H9 (cell line): ENCODE measurements at regions not wholly inside any gene's neighbourhood (a gene's known extent, or its start where the extent isn't known, plus 50 kb on each side); places are given as distances from the start of the nearest gene placed in this dataset.

Source experiments
- DNase-seq: peaks from one replicate; pipeline ENCODE4 v3.0.0-alpha.2; 2017
- H2AFZ ChIP-seq: one replicate; pipeline ENCODE4 v1.6.1; 2013; ENCODE audit warnings: mild to moderate bottlenecking, low read length, control low read depth, moderate library complexity
- H2AK5ac ChIP-seq: 2 replicates; pipeline ENCODE4 v1.6.1; 2013; ENCODE audit warnings: low read length, control low read depth, mixed read lengths; ENCODE audit not compliant: insufficient read length
- H2BK120ac ChIP-seq: one replicate; pipeline ENCODE4 v1.6.1; 2013; ENCODE audit warnings: low read depth, mild to moderate bottlenecking, low read length, control low read depth, inconsistent platforms; ENCODE audit not compliant: poor library complexity, severe bottlenecking
- H2BK12ac ChIP-seq: 2 replicates; pipeline ENCODE4 v1.6.1; 2013; ENCODE audit warnings: low read length, control low read depth, mixed read lengths, low read depth; ENCODE audit not compliant: insufficient read length
- H2BK15ac ChIP-seq: 2 replicates; pipeline ENCODE4 v1.6.1; 2013; ENCODE audit warnings: low read depth, low read length, control low read depth
- H2BK20ac ChIP-seq: one replicate; pipeline ENCODE4 v1.6.1; 2013; ENCODE audit warnings: low read depth, mild to moderate bottlenecking, low read length, control low read depth, inconsistent platforms; ENCODE audit not compliant: poor library complexity, severe bottlenecking
- H2BK5ac ChIP-seq: 2 replicates; pipeline ENCODE4 v1.6.1; 2013; ENCODE audit warnings: low read length, control low read depth, mixed read lengths; ENCODE audit not compliant: insufficient read length
- H3K14ac ChIP-seq: 2 replicates; pipeline ENCODE4 v1.6.1; 2013; ENCODE audit warnings: low read length, control low read depth; ENCODE audit not compliant: insufficient read depth
- H3K18ac ChIP-seq: 2 replicates; pipeline ENCODE4 v1.6.1; 2013; ENCODE audit warnings: low read depth, mild to moderate bottlenecking, mixed read lengths, low read length, control low read depth; ENCODE audit not compliant: insufficient read length
- H3K23ac ChIP-seq: 2 replicates; pipeline ENCODE4 v1.6.1; 2013; ENCODE audit warnings: low read length, control low read depth, mixed read lengths, low read depth; ENCODE audit not compliant: insufficient read length
- H3K23me2 ChIP-seq: 2 replicates; pipeline ENCODE4 v1.6.1; 2013; ENCODE audit warnings: low read depth, mild to moderate bottlenecking, mixed read lengths, low read length, control low read depth; ENCODE audit not compliant: insufficient read length, poor library complexity, severe bottlenecking
- H3K27ac ChIP-seq: 2 replicates; pipeline ENCODE4 v1.5.1; 2013; ENCODE audit warnings: low read length, control low read depth, mixed read lengths, low read depth; ENCODE audit not compliant: insufficient read length
- H3K27me3 ChIP-seq: 2 replicates; pipeline ENCODE4 v1.6.1; 2013; ENCODE audit warnings: low read length, control low read depth, inconsistent platforms; ENCODE audit not compliant: insufficient read depth
- H3K4ac ChIP-seq: 2 replicates; pipeline ENCODE4 v1.6.1; 2013; ENCODE audit warnings: low read depth, mild to moderate bottlenecking, control low read depth, inconsistent platforms, low read length, moderate library complexity
- H3K4me1 ChIP-seq: 2 replicates; pipeline ENCODE4 v1.6.1; 2013; ENCODE audit warnings: low read length, control low read depth, inconsistent platforms; ENCODE audit not compliant: insufficient read depth
- H3K4me2 ChIP-seq: 2 replicates; pipeline ENCODE4 v1.6.1; 2013; ENCODE audit warnings: low read length, control low read depth, mixed read lengths; ENCODE audit not compliant: insufficient read length, insufficient read depth
- H3K56ac ChIP-seq: 2 replicates; pipeline ENCODE4 v1.6.1; 2013; ENCODE audit warnings: low read depth, mild to moderate bottlenecking, mixed read lengths, low read length, control low read depth; ENCODE audit not compliant: insufficient read length
- H3K79me1 ChIP-seq: 2 replicates; pipeline ENCODE4 v1.6.1; 2013; ENCODE audit warnings: low read depth, mild to moderate bottlenecking, moderate library complexity, low read length, control low read depth, inconsistent platforms; ENCODE audit not compliant: insufficient read depth, poor library complexity, severe bottlenecking
- H3K79me2 ChIP-seq: 2 replicates; pipeline ENCODE4 v1.6.1; 2013; ENCODE audit warnings: low read length, control low read depth, inconsistent platforms; ENCODE audit not compliant: insufficient read depth
- H3K9ac ChIP-seq: 2 replicates; pipeline ENCODE4 v1.6.1; 2013; ENCODE audit warnings: low read length, control low read depth, mixed read lengths; ENCODE audit not compliant: insufficient read length; ENCODE audit errors: extremely low read depth
- H3K9me3 ChIP-seq: one replicate; pipeline ENCODE4 v1.6.1; 2013; ENCODE audit warnings: low read depth, low read length, inconsistent platforms; ENCODE audit not compliant: control insufficient read depth
- H3T11ph ChIP-seq: one replicate; pipeline ENCODE4 v1.6.1; 2013; ENCODE audit warnings: mild to moderate bottlenecking, low read length, control low read depth, inconsistent platforms
- H4K20me1 ChIP-seq: one replicate; pipeline ENCODE4 v1.6.1; 2013; ENCODE audit not compliant: control insufficient read depth, insufficient read length, insufficient read depth
- H4K5ac ChIP-seq: 2 replicates; pipeline ENCODE4 v1.6.1; 2013; ENCODE audit warnings: low read depth, mild to moderate bottlenecking, mixed read lengths, low read length, control low read depth; ENCODE audit not compliant: insufficient read length
- H4K8ac ChIP-seq: replicated peaks from 2 replicates; pipeline ENCODE4 v1.6.1; 2013; ENCODE audit warnings: low read length, control low read depth, mixed read lengths, low read depth; ENCODE audit not compliant: insufficient read length
- H4K91ac ChIP-seq: 2 replicates; pipeline ENCODE4 v1.6.1; 2013; ENCODE audit warnings: low read depth, mild to moderate bottlenecking, moderate library complexity, mixed read lengths, low read length, control low read depth; ENCODE audit not compliant: insufficient read length
- H3K27ac Mint-ChIP-seq, 3 experiments: 2 replicates in 2 of 3; 3 replicates in 1 of 3; pipeline ENCODE4 v1.8.0; 2020 to 2021; ENCODE audit warnings: mixed read lengths in 3 of 3, mild to moderate bottlenecking in 1 of 3, moderate library complexity in 1 of 3
- H3K27me3 Mint-ChIP-seq: 2 replicates; pipeline ENCODE4 v1.8.0; 2021; ENCODE audit warnings: low read depth, mild to moderate bottlenecking, moderate library complexity, mixed read lengths
- H3K36me3 Mint-ChIP-seq, 3 experiments: 2 replicates in 2 of 3; 3 replicates in 1 of 3; pipeline ENCODE4 v1.8.0; 2020 to 2021; ENCODE audit warnings: low read depth in 3 of 3, mixed read lengths in 3 of 3; ENCODE audit not compliant: insufficient read depth in 1 of 3
- H3K4me1 Mint-ChIP-seq, 2 experiments: 2 replicates each; pipeline ENCODE4 v1.8.0; 2020; ENCODE audit warnings: mixed read lengths in 2 of 2
- H3K4me3 Mint-ChIP-seq, 2 experiments: 2 replicates in 1 of 2; 3 replicates in 1 of 2; pipeline ENCODE4 v1.8.0; 2020 to 2021; ENCODE audit warnings: mild to moderate bottlenecking in 2 of 2, mixed read lengths in 2 of 2, moderate library complexity in 1 of 2
- H3K9me3 Mint-ChIP-seq, 2 experiments: 2 replicates in 1 of 2; 3 replicates in 1 of 2; pipeline ENCODE4 v1.8.0; 2020; ENCODE audit warnings: mild to moderate bottlenecking in 2 of 2, mixed read lengths in 2 of 2, moderate library complexity in 1 of 2
- WGBS: extraction: QIAGEN DNeasy Blood & Tissue Kit; methylation state at CpG from one replicate; pipeline ENCODE4 v1.1.7; 2013; ENCODE audit warnings: missing lambda C conversion rate, low lambda C conversion rate, mixed read lengths; ENCODE audit not compliant: insufficient read length; ENCODE audit errors: extremely low coverage; 5-methylcytosine and 5-hydroxymethylcytosine counted together
- TF ChIP-seq, protein P1 (sequence below): fragments of 200-600 bp; sonication (generic); conservative IDR thresholded peaks from 3 replicates; pipeline ENCODE4 v1.8.0; 2021; ENCODE audit warnings: antibody characterized with exemption, mild to moderate bottlenecking

DNA sequence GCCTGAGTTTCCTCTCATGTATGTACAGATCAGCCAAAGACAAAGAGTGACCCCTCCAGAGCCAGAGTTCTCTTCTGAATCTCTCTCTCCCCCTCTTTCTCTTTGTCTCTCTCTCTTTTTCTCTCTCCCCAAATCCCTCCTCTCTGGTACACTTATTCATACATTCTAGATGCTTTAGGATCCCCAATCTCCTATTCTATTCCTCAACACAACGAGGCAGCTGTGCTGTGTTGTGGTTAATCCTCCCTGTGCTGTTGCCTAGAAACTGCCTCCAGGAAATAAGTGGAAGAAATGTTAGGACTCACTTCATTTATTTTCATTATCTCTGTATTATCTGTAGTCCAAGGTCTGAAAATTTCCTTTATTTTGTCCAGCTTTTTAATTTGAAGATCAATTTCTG is 350.5 kb upstream of the OR4E1 start:
- H3K4me1 Mint-ChIP-seq: peaks cover 0 to 2% of the 10 kb centered on the region in 2 experiments; a peak in 1 of 4 replicates
- no peaks in the 10 kb centered on the region for H3K79me2 ChIP-seq

More for the DNA sequence above, 350.5 kb upstream of the OR4E1 start:
- Histone ChIP-seq H3K79me1 (no peaks in the 10 kb centered on the region), H2BK12ac (no peak overlapping the region), H2BK120ac (no peak overlapping the region), H2BK15ac (no peak overlapping the region), H3K56ac (no peak overlapping the region), H3K9ac (no peak overlapping the region), H3K23me2 (no peaks in the 10 kb centered on the region), H3T11ph (no peak overlapping the region), H2BK20ac (no peak overlapping the region), H3K4ac (no peak overlapping the region), H2AFZ (no peak overlapping the region), H3K14ac (no peak overlapping the region), H4K20me1 (no peaks in the 10 kb centered on the region), H3K9me3 (no peaks in the 10 kb centered on the region), H3K27ac (no peak overlapping the region), H2AK5ac (no peak overlapping the region), H3K27me3 (no peaks in the 10 kb centered on the region), H4K91ac (no peak overlapping the region), H4K5ac (no peak overlapping the region), H3K23ac (no peak overlapping the region), H4K8ac (no peak overlapping the region), H3K4me2 (no peak overlapping the region), H3K18ac (no peak overlapping the region), H3K4me1 (no peaks in the 10 kb centered on the region), H2BK5ac (no peak overlapping the region)
- TF ChIP-seq, protein P1, sequence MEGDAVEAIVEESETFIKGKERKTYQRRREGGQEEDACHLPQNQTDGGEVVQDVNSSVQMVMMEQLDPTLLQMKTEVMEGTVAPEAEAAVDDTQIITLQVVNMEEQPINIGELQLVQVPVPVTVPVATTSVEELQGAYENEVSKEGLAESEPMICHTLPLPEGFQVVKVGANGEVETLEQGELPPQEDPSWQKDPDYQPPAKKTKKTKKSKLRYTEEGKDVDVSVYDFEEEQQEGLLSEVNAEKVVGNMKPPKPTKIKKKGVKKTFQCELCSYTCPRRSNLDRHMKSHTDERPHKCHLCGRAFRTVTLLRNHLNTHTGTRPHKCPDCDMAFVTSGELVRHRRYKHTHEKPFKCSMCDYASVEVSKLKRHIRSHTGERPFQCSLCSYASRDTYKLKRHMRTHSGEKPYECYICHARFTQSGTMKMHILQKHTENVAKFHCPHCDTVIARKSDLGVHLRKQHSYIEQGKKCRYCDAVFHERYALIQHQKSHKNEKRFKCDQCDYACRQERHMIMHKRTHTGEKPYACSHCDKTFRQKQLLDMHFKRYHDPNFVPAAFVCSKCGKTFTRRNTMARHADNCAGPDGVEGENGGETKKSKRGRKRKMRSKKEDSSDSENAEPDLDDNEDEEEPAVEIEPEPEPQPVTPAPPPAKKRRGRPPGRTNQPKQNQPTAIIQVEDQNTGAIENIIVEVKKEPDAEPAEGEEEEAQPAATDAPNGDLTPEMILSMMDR: no peak
- no peak overlapping the region for H3K4me3 Mint-ChIP-seq
- no peak overlapping the region; a peak in 1 of 7 replicates for H3K27ac Mint-ChIP-seq
- no peaks in the 10 kb centered on the region for H3K36me3 Mint-ChIP-seq
- no peaks in the 10 kb centered on the region for H3K27me3 Mint-ChIP-seq
- no peak for DNase-seq
- H3K9me3 Mint-ChIP-seq: no peaks in the 10 kb centered on the region
- no CpG with 5 or more reads among the region's 1 CpG for WGBS
